ENCODE measurements at regions not wholly inside any gene's neighbourhood (a gene's known extent, or its start where the extent isn't known, plus 50 kb on each side); places are given as distances from the start of the nearest gene placed in this dataset.

- POLR2A ChIA-PET = no interaction called here
- CTCF ChIA-PET = interaction anchor here (1.1 kb wide), 1 partner anchor 15 kb away, joined by 3 read pairs; no protein-coding TSS in a partner anchor
Measured at GRCh38 chr3:160161921-160162320, 63.3 kb upstream of the C3orf80 start.

- ChIA-PET POLR2A (no interaction called here), CTCF (interaction anchor here (0.7 to 1.1 kb wide), 2 partner anchors 9 to 16 kb away, joined by 3 read pairs; no protein-coding TSS in a partner anchor)
Measured at GRCh38 chr3:160162440-160162839, 62.8 kb upstream of the C3orf80 start.

GRCh38 chr3:160163229-160163878, 61.9 kb upstream of the C3orf80 start:
- ChIA-PET POLR2A (interaction anchor here (0.5 kb wide), 1 partner anchor 339 kb away, joined by 3 read pairs; no protein-coding TSS in a partner anchor), CTCF (interaction anchor here (0.7 kb wide), 1 partner anchor 10 kb away, joined by 3 read pairs; no protein-coding TSS in a partner anchor)

GRCh38 chr3:160168246-160168645, 57.0 kb upstream of the C3orf80 start:
- ChIA-PET CTCF (no interaction called here), POLR2A (no interaction called here)

- POLR2A ChIA-PET = no interaction called here
- CTCF ChIA-PET = no interaction called here
Measured at GRCh38 chr3:160169139-160169976, 55.9 kb upstream of the C3orf80 start.

- CTCF ChIA-PET = no interaction called here
- POLR2A ChIA-PET = no interaction called here
Measured at GRCh38 chr3:160170409-160171370, 54.5 kb upstream of the C3orf80 start.

GRCh38 chr3:160171813-160172212, 53.4 kb upstream of the C3orf80 start:
- ChIA-PET POLR2A (no interaction called here), CTCF (interaction anchor here (0.6 kb wide), 1 partner anchor 248 kb away, joined by 3 read pairs; no protein-coding TSS in a partner anchor)

- CTCF ChIA-PET = no interaction called here
Measured at GRCh38 chr3:160174621-160175020, 50.6 kb upstream of the C3orf80 start.

More at GRCh38 chr3:160174621-160175020, 50.6 kb upstream of the C3orf80 start:
- POLR2A ChIA-PET = no interaction called here
